ENCODE measurements at regions not wholly inside any gene's neighbourhood (a gene's known extent, or its start where the extent isn't known, plus 50 kb on each side); places are given as distances from the start of the nearest gene placed in this dataset.

DNA sequence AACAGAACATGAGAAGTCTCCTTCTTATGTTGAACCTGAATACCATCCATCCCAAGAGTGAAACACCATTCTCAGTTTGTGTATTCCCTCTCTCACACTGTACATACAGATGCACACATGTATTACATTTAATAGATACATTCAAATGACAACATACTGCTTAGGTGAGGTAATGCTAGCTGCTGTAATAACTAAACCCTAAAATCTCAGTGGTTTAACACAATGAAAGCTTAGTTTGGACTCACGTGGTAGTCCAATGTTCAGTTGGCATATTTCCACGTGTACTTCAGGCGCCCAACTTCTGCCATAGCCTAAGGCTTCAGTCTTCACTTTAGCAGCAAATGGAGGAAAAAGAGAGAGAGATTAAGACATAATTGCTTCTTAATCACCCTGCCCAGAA is 351.1 kb upstream of the PMFBP1 start:
- peaks cover 0 to 19% of the 10 kb centered on the region in 2 donors for H3K36me3 ChIP-seq (replicated peaks in 1 of 2; ENCODE audit: control insufficient read depth in 1 of 2, insufficient read depth in 2 of 2, low read length in 2 of 2)
- H3K27ac ChIP-seq (ENCODE audit: low read depth in 1 of 2, low read length in 2 of 2) = no peak overlapping the region
- Mint-ChIP-seq H3K36me3 (peaks cover 15 to 25% of the 10 kb centered on the region in 2 donors), H3K9me3 (peaks cover 6 to 20% (median 13%) of the 10 kb centered on the region in 7 donors), H3K4me3 (no peak overlapping the region), H3K27ac (no peak overlapping the region), H3K27me3 (ENCODE audit: low read depth in 3 of 3) (no peaks in the 10 kb centered on the region), H3K4me1 (no peaks in the 10 kb centered on the region)
- DNase-seq = no peak
- no peaks in the 10 kb centered on the region for H3K79me2 ChIP-seq (ENCODE audit: insufficient read depth, low read length)
- H3K4me3 ChIP-seq (replicated peaks in 1 of 3; ENCODE audit: low read depth in 2 of 3, low read length in 3 of 3) = no peak overlapping the region
- no peak overlapping the region for H3K9ac ChIP-seq (ENCODE audit: insufficient read depth, low read length, poor library complexity, severe bottlenecking)
- TF ChIP-seq, protein P1, sequence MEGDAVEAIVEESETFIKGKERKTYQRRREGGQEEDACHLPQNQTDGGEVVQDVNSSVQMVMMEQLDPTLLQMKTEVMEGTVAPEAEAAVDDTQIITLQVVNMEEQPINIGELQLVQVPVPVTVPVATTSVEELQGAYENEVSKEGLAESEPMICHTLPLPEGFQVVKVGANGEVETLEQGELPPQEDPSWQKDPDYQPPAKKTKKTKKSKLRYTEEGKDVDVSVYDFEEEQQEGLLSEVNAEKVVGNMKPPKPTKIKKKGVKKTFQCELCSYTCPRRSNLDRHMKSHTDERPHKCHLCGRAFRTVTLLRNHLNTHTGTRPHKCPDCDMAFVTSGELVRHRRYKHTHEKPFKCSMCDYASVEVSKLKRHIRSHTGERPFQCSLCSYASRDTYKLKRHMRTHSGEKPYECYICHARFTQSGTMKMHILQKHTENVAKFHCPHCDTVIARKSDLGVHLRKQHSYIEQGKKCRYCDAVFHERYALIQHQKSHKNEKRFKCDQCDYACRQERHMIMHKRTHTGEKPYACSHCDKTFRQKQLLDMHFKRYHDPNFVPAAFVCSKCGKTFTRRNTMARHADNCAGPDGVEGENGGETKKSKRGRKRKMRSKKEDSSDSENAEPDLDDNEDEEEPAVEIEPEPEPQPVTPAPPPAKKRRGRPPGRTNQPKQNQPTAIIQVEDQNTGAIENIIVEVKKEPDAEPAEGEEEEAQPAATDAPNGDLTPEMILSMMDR (IDR thresholded peaks at IDR 0.05) = no peak
- no peaks in the 10 kb centered on the region for H4K20me1 ChIP-seq (ENCODE audit: insufficient read depth, low read length)
- H2AFZ ChIP-seq (ENCODE audit: insufficient read depth, low read depth, low read length, poor library complexity, severe bottlenecking) = no peak overlapping the region
- no CpG with 5 or more reads among the region's 3 CpGs for WGBS (ENCODE audit: insufficient coverage)
- H3K4me1 ChIP-seq (ENCODE audit: control insufficient read depth in 1 of 2, insufficient read depth in 2 of 2, low read length in 2 of 2) = no peaks in the 10 kb centered on the region
- intact Hi-C loops (cut with micrococcal nuclease) = no loop called here
- H3K27me3 ChIP-seq (ENCODE audit: control insufficient read depth in 2 of 2, insufficient read depth in 2 of 2, low read length in 2 of 2) = no peaks in the 10 kb centered on the region
- H3K9me3 ChIP-seq (replicated peaks in 1 of 2; ENCODE audit: control insufficient read depth in 1 of 2, insufficient read depth in 1 of 2, low read length in 2 of 2) = peaks cover 7 to 8% of the 10 kb centered on the region in 2 donors
- no peak overlapping the region for H3K4me2 ChIP-seq (replicated peaks; ENCODE audit: extremely low read depth, low read length, poor library complexity, severe bottlenecking)

DNA sequence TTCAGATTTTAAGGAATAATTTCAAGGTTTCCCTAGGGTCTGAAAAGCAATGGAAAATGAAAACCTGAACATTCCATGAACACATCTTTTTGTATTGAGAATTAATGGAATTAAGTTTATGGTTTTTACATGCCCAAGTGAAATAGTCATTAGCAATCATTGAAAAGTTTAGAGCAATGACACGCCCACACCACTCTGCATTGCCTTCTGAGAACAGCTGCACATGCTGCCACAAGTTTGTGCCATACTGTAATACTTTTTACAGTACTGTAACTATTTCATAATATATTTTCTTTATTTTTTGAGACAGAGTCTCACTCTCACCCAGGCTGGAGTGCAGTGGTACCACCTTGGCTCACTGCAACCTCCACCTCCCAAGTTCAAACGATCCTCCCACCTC is 345.2 kb upstream of the PMFBP1 start:
- no peaks in the 10 kb centered on the region for H3K4me1 Mint-ChIP-seq
- no peaks in the 10 kb centered on the region for H3K27me3 ChIP-seq (ENCODE audit: control insufficient read depth in 2 of 2, insufficient read depth in 2 of 2, low read length in 2 of 2)
- intact Hi-C loops (cut with micrococcal nuclease) = no loop called here
- peaks cover 0 to 10% (median 4%) of the 10 kb centered on the region in 7 donors for H3K9me3 Mint-ChIP-seq
- DNase-seq = no peak
- no peaks in the 10 kb centered on the region for H3K4me1 ChIP-seq (ENCODE audit: control insufficient read depth in 1 of 2, insufficient read depth in 2 of 2, low read length in 2 of 2)
- H3K4me2 ChIP-seq (replicated peaks; ENCODE audit: extremely low read depth, low read length, poor library complexity, severe bottlenecking) = no peak overlapping the region
- no peaks in the 10 kb centered on the region for H3K79me2 ChIP-seq (ENCODE audit: insufficient read depth, low read length)
- TF ChIP-seq, protein P1 (IDR thresholded peaks at IDR 0.05) = no peak
- no peak overlapping the region for H3K4me3 Mint-ChIP-seq
- H3K36me3 Mint-ChIP-seq = peaks cover 9 to 20% of the 10 kb centered on the region in 2 donors
- peaks cover 4 to 5% of the 10 kb centered on the region in 2 donors for H3K9me3 ChIP-seq (replicated peaks in 1 of 2; ENCODE audit: control insufficient read depth in 1 of 2, insufficient read depth in 1 of 2, low read length in 2 of 2)
- H3K4me3 ChIP-seq (replicated peaks in 1 of 3; ENCODE audit: low read depth in 2 of 3, low read length in 3 of 3) = no peak overlapping the region
- no peak overlapping the region for H3K9ac ChIP-seq (ENCODE audit: insufficient read depth, low read length, poor library complexity, severe bottlenecking)
- H3K27me3 Mint-ChIP-seq (ENCODE audit: low read depth in 3 of 3) = peaks cover 0 to 1% (median 0%) of the 10 kb centered on the region in 3 donors
- no CpG with 5 or more reads among the region's 2 CpGs for WGBS (ENCODE audit: insufficient coverage)
- no peak overlapping the region for H3K27ac ChIP-seq (ENCODE audit: low read depth in 1 of 2, low read length in 2 of 2)
- no peak overlapping the region for H3K27ac Mint-ChIP-seq
- H2AFZ ChIP-seq (ENCODE audit: insufficient read depth, low read depth, low read length, poor library complexity, severe bottlenecking) = no peak overlapping the region
- H4K20me1 ChIP-seq (ENCODE audit: insufficient read depth, low read length) = no peaks in the 10 kb centered on the region
- peaks cover 0 to 6% of the 10 kb centered on the region in 2 donors for H3K36me3 ChIP-seq (replicated peaks in 1 of 2; ENCODE audit: control insufficient read depth in 1 of 2, insufficient read depth in 2 of 2, low read length in 2 of 2)
